Caco-2 (cell line): ENCODE measurements at regions not wholly inside any gene's neighbourhood (a gene's known extent, or its start where the extent isn't known, plus 50 kb on each side); places are given as distances from the start of the nearest gene placed in this dataset.

Experiments used
- BruUV-seq: library from RNA; stranded (reverse); fragments of 400-500 nt; replicated peaks from 2 replicates; lab custom pipeline; 2021; lab: Mats Ljungman, UMichigan
- CTCF ChIA-PET: fragments of 300-600 bp; sonication (Branson Sonifier 250); formaldehyde crosslinking; loops from one replicate; lab custom pipeline; 2022; ENCODE audit warnings: antibody characterized with exemption; lab: Charles Lee
- POLR2A ChIA-PET: fragments of 300-600 bp; sonication (Branson Sonifier 250); formaldehyde crosslinking; loops from one replicate; lab custom pipeline; 2022; ENCODE audit warnings: antibody characterized with exemption; lab: Charles Lee
- DNase-seq, 2 experiments: peaks; one replicate each; pipeline versions ENCODE4 v3.0.0 to v3.0.0-alpha.2; 2020 to 2022
- H3K27me3 ChIP-seq: replicated peaks from 2 replicates; pipeline ENCODE4 v1.6.0; 2011; ENCODE audit warnings: low read length; ENCODE audit not compliant: control insufficient read depth, insufficient read depth
- H3K36me3 ChIP-seq: 2 replicates; pipeline ENCODE4 v1.5.1; 2011; ENCODE audit warnings: low read length; ENCODE audit not compliant: control insufficient read depth, insufficient read depth
- H3K4me1 ChIP-seq: fragments of 250-450 bp; sonication (Bioruptor Pico); 2 replicates; pipeline ENCODE4 v1.5.1; 2020; ENCODE audit warnings: mild to moderate bottlenecking
- H3K4me3 ChIP-seq: 2 replicates; pipeline ENCODE4 v1.5.1; 2011; ENCODE audit warnings: low read depth, mild to moderate bottlenecking, control low read depth, low read length
- H3K9me3 ChIP-seq: fragments of 250-450 bp; sonication (Bioruptor Pico); 2 replicates; pipeline ENCODE4 v1.5.1; 2020; ENCODE audit warnings: mild to moderate bottlenecking, moderate library complexity
- H3K27ac Mint-ChIP-seq: one replicate; pipeline ENCODE4 v1.8.0; 2022; ENCODE audit warnings: mixed read lengths; ENCODE audit not compliant: unreplicated experiment
- H3K27me3 Mint-ChIP-seq: one replicate; pipeline ENCODE4 v1.8.0; 2022; ENCODE audit warnings: mixed read lengths; ENCODE audit not compliant: insufficient read depth, unreplicated experiment
- H3K36me3 Mint-ChIP-seq: one replicate; pipeline ENCODE4 v1.8.0; 2022; ENCODE audit warnings: mild to moderate bottlenecking, mixed read lengths; ENCODE audit not compliant: insufficient read depth, unreplicated experiment
- H3K4me1 Mint-ChIP-seq: one replicate; pipeline ENCODE4 v1.8.0; 2022; ENCODE audit warnings: low read depth, mixed read lengths; ENCODE audit not compliant: unreplicated experiment
- H3K4me3 Mint-ChIP-seq: one replicate; pipeline ENCODE4 v1.8.0; 2022; ENCODE audit warnings: mild to moderate bottlenecking, moderate library complexity, mixed read lengths; ENCODE audit not compliant: unreplicated experiment
- H3K9me3 Mint-ChIP-seq: one replicate; pipeline ENCODE4 v1.8.0; 2022; ENCODE audit warnings: mixed read lengths; ENCODE audit not compliant: unreplicated experiment
- intact Hi-C: fragments of 100-400 bp; cut with micrococcal nuclease; formaldehyde crosslinking; loops from one replicate; pipeline ENCODE4 v1.10.0; 2022; ENCODE audit not compliant: unreplicated experiment
- TF ChIP-seq, protein P1 (sequence below), 2 experiments: fragments of 200-600 bp in 1 of 2; IDR thresholded peaks; 1 replicate in 1 of 2; 2 replicates in 1 of 2; pipeline versions ENCODE4 v1.5.1 to v1.8.0; 2011 to 2022; ENCODE audit warnings: antibody characterized with exemption in 1 of 2, control low read depth in 1 of 2, inconsistent platforms in 1 of 2, low read depth in 1 of 2, low read length in 1 of 2, mild to moderate bottlenecking in 1 of 2, moderate library complexity in 1 of 2; ENCODE audit not compliant: insufficient read depth in 1 of 2, severe bottlenecking in 1 of 2, unreplicated experiment in 1 of 2

DNA sequence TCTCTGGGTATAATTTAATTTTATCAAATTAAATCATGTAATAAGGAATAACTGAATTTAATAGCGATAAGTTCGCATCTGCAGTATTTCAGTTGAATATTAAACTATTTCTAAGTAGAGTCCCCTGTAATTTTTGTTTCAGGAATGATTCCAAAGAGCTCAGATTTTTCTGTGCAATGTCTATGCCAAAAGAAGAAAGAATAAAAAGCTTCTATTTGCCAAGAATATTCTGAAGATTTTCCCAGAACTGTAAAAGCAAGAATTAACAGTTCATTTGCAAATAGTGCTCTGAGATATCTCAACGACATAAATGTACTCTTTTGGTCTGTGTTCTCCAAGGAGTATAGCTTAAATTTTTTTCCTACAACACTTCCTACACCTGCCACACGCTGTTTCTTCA lies 1242.8 kb upstream of the DIAPH2 start:
- intact Hi-C loops = no loop called here
- ChIA-PET CTCF (no interaction called here), POLR2A (no interaction called here)
- Histone ChIP-seq H3K4me3 (no peak overlapping the region), H3K9me3 (no peaks in the 10 kb centered on the region), H3K27me3 (no peaks in the 10 kb centered on the region), H3K4me1 (no peaks in the 10 kb centered on the region), H3K36me3 (no peaks in the 10 kb centered on the region)
- Mint-ChIP-seq H3K4me3 (no peak overlapping the region), H3K9me3 (no peaks in the 10 kb centered on the region), H3K36me3 (no peaks in the 10 kb centered on the region), H3K27ac (no peak overlapping the region), H3K27me3 (no peaks in the 10 kb centered on the region), H3K4me1 (no peaks in the 10 kb centered on the region)
- no TSS peak for BruUV-seq
- DNase-seq = no peak
- TF ChIP-seq, protein P1, sequence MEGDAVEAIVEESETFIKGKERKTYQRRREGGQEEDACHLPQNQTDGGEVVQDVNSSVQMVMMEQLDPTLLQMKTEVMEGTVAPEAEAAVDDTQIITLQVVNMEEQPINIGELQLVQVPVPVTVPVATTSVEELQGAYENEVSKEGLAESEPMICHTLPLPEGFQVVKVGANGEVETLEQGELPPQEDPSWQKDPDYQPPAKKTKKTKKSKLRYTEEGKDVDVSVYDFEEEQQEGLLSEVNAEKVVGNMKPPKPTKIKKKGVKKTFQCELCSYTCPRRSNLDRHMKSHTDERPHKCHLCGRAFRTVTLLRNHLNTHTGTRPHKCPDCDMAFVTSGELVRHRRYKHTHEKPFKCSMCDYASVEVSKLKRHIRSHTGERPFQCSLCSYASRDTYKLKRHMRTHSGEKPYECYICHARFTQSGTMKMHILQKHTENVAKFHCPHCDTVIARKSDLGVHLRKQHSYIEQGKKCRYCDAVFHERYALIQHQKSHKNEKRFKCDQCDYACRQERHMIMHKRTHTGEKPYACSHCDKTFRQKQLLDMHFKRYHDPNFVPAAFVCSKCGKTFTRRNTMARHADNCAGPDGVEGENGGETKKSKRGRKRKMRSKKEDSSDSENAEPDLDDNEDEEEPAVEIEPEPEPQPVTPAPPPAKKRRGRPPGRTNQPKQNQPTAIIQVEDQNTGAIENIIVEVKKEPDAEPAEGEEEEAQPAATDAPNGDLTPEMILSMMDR (IDR thresholded peaks at IDR 0.05; ENCODE audit: insufficient read depth in 1 of 2, low read depth in 1 of 2, low read length in 1 of 2, severe bottlenecking in 1 of 2, unreplicated experiment in 1 of 2) = no peak

DNA sequence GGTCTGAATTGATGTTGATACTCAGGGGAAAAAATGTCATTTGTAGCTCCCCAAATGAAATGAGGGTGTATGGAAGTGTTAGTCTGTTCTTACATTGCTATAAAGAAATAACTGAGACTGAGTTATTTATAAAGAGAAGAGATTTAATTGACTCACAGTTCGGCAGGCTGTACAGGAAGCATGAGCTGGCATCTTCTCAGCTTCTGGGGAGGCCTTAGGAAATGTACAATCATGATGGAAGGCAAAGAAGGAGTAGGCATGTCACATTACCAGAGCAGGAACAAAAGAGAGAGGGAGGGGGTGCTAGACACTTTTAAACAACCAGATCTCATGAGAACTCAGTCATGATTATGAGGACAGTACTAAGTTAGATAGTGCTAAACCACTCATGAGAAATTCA lies 1199.9 kb upstream of the DIAPH2 start:
- no peaks in the 10 kb centered on the region for H3K36me3 Mint-ChIP-seq
- DNase-seq = no peak
- intact Hi-C loops = no loop called here
- ChIA-PET CTCF (no interaction called here), POLR2A (no interaction called here)
- Histone ChIP-seq H3K4me1 (no peaks in the 10 kb centered on the region), H3K36me3 (no peaks in the 10 kb centered on the region), H3K4me3 (no peak overlapping the region), H3K9me3 (no peaks in the 10 kb centered on the region), H3K27me3 (no peaks in the 10 kb centered on the region)
- no peak overlapping the region for H3K4me3 Mint-ChIP-seq
- no peaks in the 10 kb centered on the region for H3K27me3 Mint-ChIP-seq
- no peaks in the 10 kb centered on the region for H3K9me3 Mint-ChIP-seq
- BruUV-seq = no TSS peak
- H3K27ac Mint-ChIP-seq = no peak overlapping the region
- TF ChIP-seq, protein P1 (IDR thresholded peaks at IDR 0.05; ENCODE audit: insufficient read depth in 1 of 2, low read depth in 1 of 2, low read length in 1 of 2, severe bottlenecking in 1 of 2, unreplicated experiment in 1 of 2) = no peak
- H3K4me1 Mint-ChIP-seq = no peaks in the 10 kb centered on the region

DNA sequence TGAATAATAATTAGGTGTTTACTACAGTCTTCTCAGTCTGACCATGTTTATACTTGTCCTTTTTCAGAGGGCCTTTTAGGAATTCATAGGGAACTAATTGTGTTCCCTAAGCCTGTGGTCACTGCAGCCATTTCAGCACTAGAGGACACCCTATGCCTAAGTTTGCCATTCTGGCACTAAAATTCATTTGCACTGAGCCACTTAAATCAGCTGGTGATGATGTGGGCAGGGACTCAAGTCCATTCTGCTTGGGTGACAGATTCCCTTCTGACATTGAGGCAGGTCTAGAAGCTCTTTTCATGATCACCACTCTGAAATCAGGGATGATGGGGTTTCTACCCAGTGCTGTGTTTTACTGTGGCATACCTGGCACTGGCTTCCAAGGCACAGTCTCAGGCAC lies 1178.9 kb upstream of the DIAPH2 start:
- no peaks in the 10 kb centered on the region for H3K36me3 ChIP-seq
- Mint-ChIP-seq H3K4me1 (no peaks in the 10 kb centered on the region), H3K4me3 (no peak overlapping the region), H3K9me3 (no peaks in the 10 kb centered on the region), H3K36me3 (no peaks in the 10 kb centered on the region), H3K27me3 (no peaks in the 10 kb centered on the region), H3K27ac (no peak overlapping the region)
- peak; percentile 29 to 36 for DNase-seq
- H3K9me3 ChIP-seq = no peaks in the 10 kb centered on the region
- intact Hi-C loops = loop anchor here (1.0 to 10.0 kb wide), 4 partner anchors 161 to 677 kb away; no protein-coding TSS in a partner anchor
- ChIA-PET CTCF (interaction anchor here (1.4 kb wide), 1 partner anchor 677 kb away, joined by 3 read pairs; no protein-coding TSS in a partner anchor), POLR2A (no interaction called here)
- H3K27me3 ChIP-seq = no peaks in the 10 kb centered on the region
- no peak overlapping the region for H3K4me3 ChIP-seq
- no peaks in the 10 kb centered on the region for H3K4me1 ChIP-seq
- no TSS peak for BruUV-seq
- TF ChIP-seq, protein P1 (IDR thresholded peaks at IDR 0.05; ENCODE audit: insufficient read depth in 1 of 2, low read depth in 1 of 2, low read length in 1 of 2, severe bottlenecking in 1 of 2, unreplicated experiment in 1 of 2) = peak; percentile 30 to 57
